HG03558 (cell line): ENCODE measurements at regions not wholly inside any gene's neighbourhood (a gene's known extent, or its start where the extent isn't known, plus 50 kb on each side); places are given as distances from the start of the nearest gene placed in this dataset.

Experiments used
- ATAC-seq: cut with Tn5 transposase; IDR thresholded peaks from one replicate; pipeline ENCODE4 v1.9.1; 2021; ENCODE audit warnings: moderate number of reproducible peaks; ENCODE audit not compliant: unreplicated experiment; ENCODE audit errors: extremely low read depth

DNA sequence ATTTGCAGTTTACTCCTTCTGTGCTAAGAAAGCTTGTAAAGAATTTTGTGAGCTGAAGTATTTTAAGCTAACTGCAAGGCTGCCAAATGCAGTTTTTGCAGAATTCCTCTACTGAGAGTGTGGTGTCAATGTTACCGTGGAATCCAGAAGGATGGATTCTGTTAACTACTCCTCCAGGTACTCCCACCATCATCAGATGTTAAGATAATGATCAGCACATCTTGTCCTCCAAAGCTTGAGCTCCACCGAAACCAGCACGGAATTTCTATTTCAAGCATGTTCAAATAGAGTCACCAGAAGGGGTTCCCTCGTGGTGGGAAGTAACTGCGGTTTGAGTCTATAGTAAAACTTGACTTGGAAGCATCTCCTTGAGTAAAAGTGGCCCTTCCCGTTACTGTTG, 64.3 kb upstream of the CDKN3 start:
- ATAC-seq, result no peak

DNA sequence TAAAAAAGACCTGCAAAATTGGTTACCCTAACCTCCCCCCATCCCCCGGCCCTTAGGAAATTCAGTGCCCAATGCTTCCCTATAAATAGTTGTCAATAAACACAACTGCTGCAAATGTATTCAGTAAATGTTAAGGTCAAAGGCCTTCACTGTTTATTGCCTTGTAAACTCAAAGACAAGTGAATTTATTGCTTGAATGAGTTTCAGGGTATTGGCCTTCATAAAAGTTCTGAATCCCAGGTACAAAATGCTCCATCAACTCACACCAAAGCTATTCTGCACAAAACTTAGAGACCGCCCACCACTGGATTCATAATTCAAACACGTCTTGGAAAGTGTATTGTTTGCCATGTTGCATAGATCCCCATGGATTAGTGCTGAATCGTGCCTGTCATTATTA, 63.3 kb upstream of the CDKN3 start:
- no peak for ATAC-seq

DNA sequence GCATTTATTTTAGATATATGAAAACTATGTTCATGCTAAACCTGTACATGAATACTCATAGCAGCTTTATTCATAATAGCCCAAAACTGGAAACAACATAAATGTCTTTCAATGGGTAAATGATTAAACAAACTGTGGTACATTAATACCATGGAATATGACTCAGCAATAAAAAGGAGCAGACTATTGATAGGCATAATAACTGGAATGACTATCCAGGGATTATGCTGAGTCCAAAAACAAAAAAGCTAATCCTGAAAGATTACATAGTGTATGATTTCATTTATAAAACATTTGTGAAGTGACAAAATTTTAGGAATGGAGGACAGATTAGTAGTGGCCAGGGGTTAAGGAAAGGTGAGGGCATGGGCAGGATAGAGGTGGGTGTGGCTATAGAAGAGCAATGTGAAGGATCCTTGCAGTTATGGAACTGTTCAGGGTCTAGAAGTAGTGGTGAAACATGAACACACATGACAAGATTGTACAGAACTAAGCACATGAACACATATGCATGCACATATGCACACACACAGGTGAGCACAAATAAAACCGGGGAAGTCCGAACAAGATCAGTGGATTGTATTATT, 61.1 kb upstream of the CDKN3 start:
- ATAC-seq, result no peak

GRCh38 chr14:54337314-54337713, 59.5 kb upstream of the CDKN3 start:
- ATAC-seq, result no peak

- no peak for ATAC-seq
Observed at GRCh38 chr14:54338696-54339317, 58.0 kb upstream of the CDKN3 start.

DNA sequence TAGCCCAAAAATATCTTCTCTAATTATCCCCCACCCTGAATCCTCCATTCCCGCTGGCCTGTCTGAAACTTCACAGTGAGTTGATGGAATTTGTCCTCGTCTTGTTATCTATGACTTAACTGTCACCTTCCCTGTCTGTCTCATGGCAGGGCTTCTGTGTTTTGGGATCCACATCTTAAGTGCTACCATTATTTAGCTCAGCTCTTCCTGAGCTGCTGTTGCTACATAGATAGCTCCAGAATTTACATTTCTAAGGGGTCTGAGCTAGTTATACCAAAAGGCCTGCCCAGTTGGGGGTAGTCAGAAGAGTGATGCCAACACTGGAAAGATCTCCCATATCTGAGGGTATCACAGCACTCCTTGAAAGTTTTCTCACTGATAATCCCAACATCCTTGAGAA, 57.0 kb upstream of the CDKN3 start:
- no peak for ATAC-seq

DNA sequence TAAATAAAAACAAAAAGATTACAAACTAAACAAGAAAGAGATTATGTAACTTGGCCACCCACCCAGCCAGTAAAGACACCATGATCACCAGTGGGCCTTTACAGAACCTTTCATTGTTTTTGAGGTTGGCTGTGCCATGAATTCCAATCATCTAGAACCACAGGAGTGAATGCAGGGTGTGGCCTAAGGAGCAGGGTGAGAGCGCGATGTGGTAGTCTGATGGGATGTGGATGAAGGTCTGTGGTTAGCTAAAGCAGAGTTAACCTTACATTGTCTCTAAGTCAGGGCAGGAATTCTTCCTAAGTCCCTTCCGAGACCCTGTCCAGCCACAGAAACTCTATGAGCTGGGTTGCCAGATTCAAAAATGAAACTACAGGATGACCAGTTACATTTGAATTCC, 54.0 kb upstream of the CDKN3 start:
- no peak for ATAC-seq

- no peak for ATAC-seq
Observed at GRCh38 chr14:54343272-54344121, 53.3 kb upstream of the CDKN3 start.

DNA sequence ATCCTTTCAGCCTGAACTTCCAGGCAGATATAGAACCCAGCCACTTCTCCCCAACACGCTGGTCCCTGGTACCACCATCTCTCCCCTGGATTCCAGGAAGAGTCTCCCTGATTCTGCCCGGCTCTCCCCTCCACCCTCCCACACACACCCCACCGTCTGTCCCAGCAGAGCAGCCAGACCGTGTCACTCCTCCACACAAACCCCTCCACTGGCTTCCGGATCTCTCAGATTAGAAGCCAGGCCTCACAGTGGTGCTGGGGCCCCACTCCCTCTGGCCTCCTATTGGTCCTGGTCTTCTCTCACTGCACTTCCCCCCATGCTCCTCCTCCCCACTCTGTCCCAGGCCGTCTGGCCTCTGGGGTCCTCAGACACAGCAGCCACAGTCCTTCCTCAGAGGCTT, 52.4 kb upstream of the CDKN3 start:
- ATAC-seq, result no peak

DNA sequence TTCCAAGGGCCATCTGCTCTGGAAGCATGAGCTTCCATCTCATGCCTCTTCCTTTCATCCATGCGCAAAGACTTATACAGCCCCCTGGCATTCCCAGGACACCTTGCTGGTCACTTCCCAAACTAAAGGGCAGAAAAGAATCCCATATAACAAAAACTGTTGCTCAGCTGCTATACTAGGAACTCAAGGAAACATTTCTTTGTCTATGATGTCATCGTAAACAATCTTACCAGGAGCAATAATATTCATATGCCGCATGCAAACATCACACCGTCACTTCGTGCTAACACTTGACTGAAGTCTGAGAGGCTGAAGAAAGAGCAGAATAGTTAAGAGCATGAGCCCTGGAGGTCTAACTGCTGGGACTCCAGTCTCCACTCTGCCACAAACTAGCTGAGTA, 50.5 kb upstream of the CDKN3 start:
- ATAC-seq, result no peak
